ENCODE measurements at regions not wholly inside any gene's neighbourhood (a gene's known extent, or its start where the extent isn't known, plus 50 kb on each side); places are given as distances from the start of the nearest gene placed in this dataset.

DNA sequence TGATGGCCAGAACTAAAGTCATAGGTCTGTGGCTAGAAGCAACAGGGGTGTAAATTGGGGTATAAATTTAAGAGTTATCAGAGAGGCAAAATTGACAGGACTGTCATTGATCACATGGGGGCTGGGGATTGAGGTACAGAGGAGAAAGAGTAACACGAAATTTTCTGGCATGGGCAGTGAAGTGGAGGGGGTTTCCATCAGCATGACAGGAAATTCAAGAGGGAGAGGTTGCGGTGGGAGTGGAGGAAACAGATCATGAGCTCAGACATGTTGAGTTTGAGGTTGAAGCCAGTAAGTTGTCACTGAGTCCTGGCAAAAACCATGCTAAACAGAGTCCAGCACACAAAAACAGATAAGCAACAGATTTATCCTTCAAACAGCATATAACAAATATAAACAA, 192.1 kb upstream of the TSC22D1 start:
- ATAC-seq (no peak), FAIRE-seq (no peak), DNase-seq (ENCODE audit: extremely low read depth in 1 of 4, low spot score in 3 of 4) (no peak)
- Histone ChIP-seq H3K4me3 (no peak overlapping the region), H2AFZ (ENCODE audit: low read depth, low read length) (no peak overlapping the region), H3K36me3 (ENCODE audit: control insufficient read depth, insufficient read depth, low read length) (no peaks in the 10 kb centered on the region), H3K27me3 (ENCODE audit: control insufficient read depth in 2 of 2, insufficient read depth in 2 of 2, low read length in 2 of 2) (no peaks in the 10 kb centered on the region; a peak in 1 of 5 replicates), H3K4me2 (ENCODE audit: insufficient read depth, low read length) (no peak overlapping the region), H3K9ac (ENCODE audit: insufficient read depth in 1 of 2, low read depth in 2 of 2, low read length in 2 of 2) (no peak overlapping the region), H3K4me1 (replicated peaks in 1 of 2; ENCODE audit: control insufficient read depth in 2 of 2, insufficient read depth in 2 of 2, low read length in 2 of 2) (no peaks in the 10 kb centered on the region), H4K20me1 (replicated peaks; ENCODE audit: control insufficient read depth, insufficient read depth, low read length) (no peaks in the 10 kb centered on the region), H3K9me1 (ENCODE audit: control insufficient read depth, insufficient read depth, low read length) (no peaks in the 10 kb centered on the region), H3K27ac (ENCODE audit: extremely low read depth, low read depth, low read length) (no peak overlapping the region), H3K9me3 (replicated peaks; ENCODE audit: control insufficient read depth, insufficient read depth, low read depth, low read length) (no peaks in the 10 kb centered on the region), H3K79me2 (ENCODE audit: control insufficient read depth, insufficient read depth, low read length) (no peaks in the 10 kb centered on the region)
- ChIA-PET CTCF (ENCODE audit: low intra/inter-chr PET ratio) (no interaction called here), POLR2A (no interaction called here)
- BruUV-seq (replicated peaks) = no TSS peak
- intact Hi-C loops (cut with micrococcal nuclease) (no loop called here), in situ Hi-C loops (cut with MboI) (no loop called here)
- TF ChIP-seq SIN3B (IDR thresholded peaks at IDR 0.05; ENCODE audit: low read depth) (no peak), ZNF444 (CRISPR knock-in tag; IDR thresholded peaks at IDR 0.05) (no peak)
- TF ChIP-seq, protein P1, sequence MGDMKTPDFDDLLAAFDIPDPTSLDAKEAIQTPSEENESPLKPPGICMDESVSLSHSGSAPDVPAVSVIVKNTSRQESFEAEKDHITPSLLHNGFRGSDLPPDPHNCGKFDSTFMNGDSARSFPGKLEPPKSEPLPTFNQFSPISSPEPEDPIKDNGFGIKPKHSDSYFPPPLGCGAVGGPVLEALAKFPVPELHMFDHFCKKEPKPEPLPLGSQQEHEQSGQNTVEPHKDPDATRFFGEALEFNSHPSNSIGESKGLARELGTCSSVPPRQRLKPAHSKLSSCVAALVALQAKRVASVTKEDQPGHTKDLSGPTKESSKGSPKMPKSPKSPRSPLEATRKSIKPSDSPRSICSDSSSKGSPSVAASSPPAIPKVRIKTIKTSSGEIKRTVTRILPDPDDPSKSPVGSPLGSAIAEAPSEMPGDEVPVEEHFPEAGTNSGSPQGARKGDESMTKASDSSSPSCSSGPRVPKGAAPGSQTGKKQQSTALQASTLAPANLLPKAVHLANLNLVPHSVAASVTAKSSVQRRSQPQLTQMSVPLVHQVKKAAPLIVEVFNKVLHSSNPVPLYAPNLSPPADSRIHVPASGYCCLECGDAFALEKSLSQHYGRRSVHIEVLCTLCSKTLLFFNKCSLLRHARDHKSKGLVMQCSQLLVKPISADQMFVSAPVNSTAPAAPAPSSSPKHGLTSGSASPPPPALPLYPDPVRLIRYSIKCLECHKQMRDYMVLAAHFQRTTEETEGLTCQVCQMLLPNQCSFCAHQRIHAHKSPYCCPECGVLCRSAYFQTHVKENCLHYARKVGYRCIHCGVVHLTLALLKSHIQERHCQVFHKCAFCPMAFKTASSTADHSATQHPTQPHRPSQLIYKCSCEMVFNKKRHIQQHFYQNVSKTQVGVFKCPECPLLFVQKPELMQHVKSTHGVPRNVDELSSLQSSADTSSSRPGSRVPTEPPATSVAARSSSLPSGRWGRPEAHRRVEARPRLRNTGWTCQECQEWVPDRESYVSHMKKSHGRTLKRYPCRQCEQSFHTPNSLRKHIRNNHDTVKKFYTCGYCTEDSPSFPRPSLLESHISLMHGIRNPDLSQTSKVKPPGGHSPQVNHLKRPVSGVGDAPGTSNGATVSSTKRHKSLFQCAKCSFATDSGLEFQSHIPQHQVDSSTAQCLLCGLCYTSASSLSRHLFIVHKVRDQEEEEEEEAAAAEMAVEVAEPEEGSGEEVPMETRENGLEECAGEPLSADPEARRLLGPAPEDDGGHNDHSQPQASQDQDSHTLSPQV (IDR thresholded peaks at IDR 0.05) = no peak
- 0% methylated on average over 2 of the region's 2 CpGs for WGBS (ENCODE audit: insufficient coverage, low coverage, missing lambda C conversion rate)
